A549 (cell line): ENCODE measurements at regions not wholly inside any gene's neighbourhood (a gene's known extent, or its start where the extent isn't known, plus 50 kb on each side); places are given as distances from the start of the nearest gene placed in this dataset.

ENCODE experiments used
- CEBPB ChIP-seq, 2 experiments: fragments of >200 bp in 1 of 2; sonication (Bioruptor Twin) in 1 of 2; formaldehyde crosslinking in 1 of 2; IDR thresholded peaks; 2 replicates each; pipeline ENCODE4 v1.6.1; 2012 to 2016
- CTCF ChIP-seq: fragments of >200 bp; sonication (Bioruptor Twin); formaldehyde crosslinking; IDR thresholded peaks from 3 replicates; pipeline ENCODE4 v1.5.1; 2016
- EHMT2 ChIP-seq: fragments of 200-600 bp; sonication (generic); IDR thresholded peaks from 2 replicates; pipeline ENCODE4 v1.6.1; 2016; ENCODE audit warnings: antibody characterized with exemption, low read depth, mild to moderate bottlenecking, moderate library complexity
- MAX ChIP-seq: IDR thresholded peaks from 2 replicates; pipeline ENCODE4 v1.6.1; 2012
- PHF8 ChIP-seq: fragments of 200-600 bp; sonication (generic); IDR thresholded peaks from 2 replicates; pipeline ENCODE4 v1.6.1; 2016; ENCODE audit warnings: low read depth, mild to moderate bottlenecking, antibody characterized with exemption, moderate library complexity, borderline replicate concordance
- POLR2A ChIP-seq: IDR thresholded peaks from 2 replicates; pipeline ENCODE4 v1.6.1; 2012; ENCODE audit warnings: mild to moderate bottlenecking, low read length
- RAD21 ChIP-seq, 2 experiments: fragments of >200 bp in 1 of 2; sonication (Bioruptor Twin) in 1 of 2; formaldehyde crosslinking in 1 of 2; IDR thresholded peaks in 1 of 2; conservative IDR thresholded peaks in 1 of 2; 2 replicates in 1 of 2; 3 replicates in 1 of 2; pipeline ENCODE4 v1.6.1; 2012 to 2018; ENCODE audit warnings: inconsistent platforms in 1 of 2
- RFX5 ChIP-seq: fragments of 450-650 bp; IDR thresholded peaks from 2 replicates; pipeline ENCODE4 v1.7.1; 2014; ENCODE audit warnings: antibody characterized with exemption, mild to moderate bottlenecking, moderate library complexity
- SREBF2 ChIP-seq: fragments of 450-650 bp; IDR thresholded peaks from 2 replicates; pipeline ENCODE4 v1.6.1; 2014; ENCODE audit warnings: mild to moderate bottlenecking, moderate library complexity
- TP53 ChIP-seq: fragments of 250-450 bp; sonication (Bioruptor Pico); IDR thresholded peaks from 2 replicates; pipeline ENCODE4 v1.5.0; 2021; ENCODE audit warnings: mild to moderate bottlenecking, moderate library complexity

GRCh38 chrX:3501833-3502535 lies 155.5 kb upstream of the MXRA5 start:
- no peak for TF ChIP-seq MAX
- TF ChIP-seq CTCF = no peak
- TF ChIP-seq SREBF2 = no peak
- no peak for TF ChIP-seq EHMT2
- no peak for TF ChIP-seq POLR2A
- TF ChIP-seq RAD21 (conservative IDR thresholded peaks at IDR 0.05 in 1 of 2, IDR thresholded peaks at IDR 0.05 in 1 of 2) = no peak
- TF ChIP-seq RFX5 = no peak
- no peak for TF ChIP-seq TP53 (CRISPR knock-in tag)
- no peak for TF ChIP-seq PHF8
- TF ChIP-seq CEBPB (IDR thresholded peaks at IDR 0.05) = no peak
